ENCODE measurements at regions not wholly inside any gene's neighbourhood (a gene's known extent, or its start where the extent isn't known, plus 50 kb on each side); places are given as distances from the start of the nearest gene placed in this dataset.
"Not testable (repeated sequence)": the region's sequence is repeated elsewhere in the genome, so short reads cannot be mapped to it uniquely, and the experiment has no call there.

DNA sequence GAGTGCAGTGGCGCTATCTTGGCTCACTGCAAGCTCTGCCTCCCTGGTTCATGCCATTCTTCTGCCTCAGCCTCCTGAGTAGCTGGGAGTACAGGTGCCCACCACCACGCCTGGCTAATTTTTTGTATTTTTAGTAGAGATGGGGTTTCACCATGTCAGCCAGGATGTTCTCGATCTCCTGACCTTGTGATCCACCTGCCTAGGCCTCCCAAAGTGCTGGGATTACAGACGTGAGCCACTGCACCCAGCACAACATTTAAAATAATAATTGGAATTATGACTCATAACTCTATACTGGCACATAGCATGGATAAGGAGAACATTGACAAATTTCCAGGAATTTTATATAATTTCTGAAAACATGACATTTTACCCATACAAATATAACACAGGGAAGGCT lies 54.2 kb downstream of the DBET start:
- not testable (repeated sequence) for H3K9me3 Mint-ChIP-seq; H3K4me3 Mint-ChIP-seq; H3K36me3 Mint-ChIP-seq; H3K4me1 ChIP-seq (ENCODE audit: control insufficient read depth, insufficient read depth, low read length, poor library complexity, severe bottlenecking); H3K27ac Mint-ChIP-seq; H3K27me3 Mint-ChIP-seq; ATAC-seq (ENCODE audit: low read depth in 2 of 2); DNase-seq; H3K9me3 ChIP-seq (ENCODE audit: control insufficient read depth in 2 of 2, low read length in 2 of 2); H3K4me1 Mint-ChIP-seq; H3K36me3 ChIP-seq (ENCODE audit: control insufficient read depth, insufficient read depth, low read length); H3K27me3 ChIP-seq (ENCODE audit: control insufficient read depth, insufficient read depth, low read length); H3K4me3 ChIP-seq (ENCODE audit: low read depth, low read length); H3K27ac ChIP-seq (ENCODE audit: insufficient read depth, low read length, poor library complexity, severe bottlenecking)

DNA sequence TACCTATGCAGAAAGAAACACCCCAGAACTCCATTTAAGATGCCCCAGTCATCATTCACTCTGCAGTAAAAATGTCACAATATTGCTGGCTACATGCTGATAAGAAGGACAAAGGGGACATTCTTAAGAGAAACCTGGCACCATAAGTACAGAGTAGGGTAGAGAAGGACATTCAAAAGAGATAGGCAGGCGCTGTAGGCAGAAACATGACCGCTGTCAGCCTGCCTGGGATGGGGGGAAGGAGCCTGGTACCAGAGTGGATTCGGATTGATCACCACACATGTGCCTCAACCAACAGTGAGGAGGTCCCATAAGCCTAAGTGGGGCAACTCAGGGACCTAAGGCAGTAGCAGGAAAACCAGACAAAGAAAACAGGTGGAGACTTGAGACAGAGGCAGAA lies 54.1 kb upstream of the DUX4 start:
- H3K27ac Mint-ChIP-seq = not testable (repeated sequence)

DNA sequence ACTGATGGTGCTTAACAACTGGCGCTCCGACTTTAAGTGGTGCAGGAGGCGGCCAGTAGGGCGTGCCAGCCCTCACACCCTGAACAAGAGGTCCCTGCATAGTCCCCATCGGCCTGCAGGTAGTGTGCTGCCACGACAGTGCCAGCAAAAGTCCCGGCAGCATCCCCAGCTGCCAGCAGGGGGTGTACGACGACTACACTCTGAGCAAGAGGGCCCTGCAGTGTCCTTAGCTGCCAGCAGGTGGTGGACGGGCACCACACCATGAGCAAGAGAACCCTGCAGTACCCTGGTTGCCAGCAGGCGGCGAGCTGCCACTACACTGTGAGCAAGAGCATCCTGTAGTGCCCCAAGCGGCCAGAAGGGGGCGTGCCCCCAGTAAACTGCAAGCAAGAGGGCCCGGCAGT lies 53.5 kb upstream of the DUX4 start:
- H3K4me1 ChIP-seq (ENCODE audit: control insufficient read depth, insufficient read depth, low read length, poor library complexity, severe bottlenecking); H3K4me1 Mint-ChIP-seq; H3K27me3 Mint-ChIP-seq; H3K27me3 ChIP-seq (ENCODE audit: control insufficient read depth, insufficient read depth, low read length); DNase-seq; H3K27ac Mint-ChIP-seq; H3K4me3 Mint-ChIP-seq; H3K27ac ChIP-seq (ENCODE audit: insufficient read depth, low read length, poor library complexity, severe bottlenecking); H3K36me3 Mint-ChIP-seq; H3K36me3 ChIP-seq (ENCODE audit: control insufficient read depth, insufficient read depth, low read length); H3K9me3 ChIP-seq (ENCODE audit: control insufficient read depth in 2 of 2, low read length in 2 of 2); H3K9me3 Mint-ChIP-seq; ATAC-seq (ENCODE audit: low read depth in 2 of 2); H3K4me3 ChIP-seq (ENCODE audit: low read depth, low read length): not testable (repeated sequence)

More for the DNA sequence above, 54.1 kb upstream of the DUX4 start:
- not testable (repeated sequence) for ATAC-seq (ENCODE audit: low read depth in 2 of 2); H3K27ac ChIP-seq (ENCODE audit: insufficient read depth, low read length, poor library complexity, severe bottlenecking); H3K4me3 ChIP-seq (ENCODE audit: low read depth, low read length); H3K4me1 Mint-ChIP-seq; H3K36me3 Mint-ChIP-seq; H3K4me3 Mint-ChIP-seq; H3K27me3 ChIP-seq (ENCODE audit: control insufficient read depth, insufficient read depth, low read length); H3K36me3 ChIP-seq (ENCODE audit: control insufficient read depth, insufficient read depth, low read length); DNase-seq; H3K27me3 Mint-ChIP-seq; H3K4me1 ChIP-seq (ENCODE audit: control insufficient read depth, insufficient read depth, low read length, poor library complexity, severe bottlenecking); H3K9me3 Mint-ChIP-seq; H3K9me3 ChIP-seq (ENCODE audit: control insufficient read depth in 2 of 2, low read length in 2 of 2)

DNA sequence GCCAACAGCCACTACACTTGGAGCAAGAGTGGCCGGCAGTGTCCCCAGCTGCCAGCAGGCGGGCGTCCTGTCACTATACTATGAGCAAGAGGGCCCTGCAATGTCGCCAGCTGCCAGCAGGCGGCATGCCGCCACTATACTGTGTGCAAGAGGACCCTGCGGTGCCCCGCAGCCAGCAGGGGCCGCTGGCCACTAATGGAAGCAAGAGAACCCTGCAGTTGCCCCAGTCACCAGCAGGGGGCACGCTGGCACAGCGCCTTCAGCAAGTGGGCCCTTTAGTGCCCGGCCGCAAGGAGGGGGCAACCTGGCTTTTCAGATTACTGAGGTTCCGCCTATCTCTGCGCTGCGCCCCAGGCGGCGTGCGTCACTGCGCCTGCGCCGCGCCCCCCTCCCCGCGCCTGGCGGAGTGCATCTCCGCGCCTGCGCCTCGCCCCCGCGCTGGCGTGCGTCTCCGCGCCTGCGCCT lies 53.0 kb upstream of the DUX4 start:
- not testable (repeated sequence) for H3K27me3 Mint-ChIP-seq; H3K27ac Mint-ChIP-seq; H3K9me3 Mint-ChIP-seq; H3K4me3 ChIP-seq (ENCODE audit: low read depth, low read length); H3K36me3 ChIP-seq (ENCODE audit: control insufficient read depth, insufficient read depth, low read length); H3K4me3 Mint-ChIP-seq; H3K27ac ChIP-seq (ENCODE audit: insufficient read depth, low read length, poor library complexity, severe bottlenecking); H3K27me3 ChIP-seq (ENCODE audit: control insufficient read depth, insufficient read depth, low read length); H3K4me1 ChIP-seq (ENCODE audit: control insufficient read depth, insufficient read depth, low read length, poor library complexity, severe bottlenecking); H3K4me1 Mint-ChIP-seq; ATAC-seq (ENCODE audit: low read depth in 2 of 2); H3K36me3 Mint-ChIP-seq; H3K9me3 ChIP-seq (ENCODE audit: control insufficient read depth in 2 of 2, low read length in 2 of 2)
- peak in 1 of 3 donors; percentile 19 for DNase-seq

DNA sequence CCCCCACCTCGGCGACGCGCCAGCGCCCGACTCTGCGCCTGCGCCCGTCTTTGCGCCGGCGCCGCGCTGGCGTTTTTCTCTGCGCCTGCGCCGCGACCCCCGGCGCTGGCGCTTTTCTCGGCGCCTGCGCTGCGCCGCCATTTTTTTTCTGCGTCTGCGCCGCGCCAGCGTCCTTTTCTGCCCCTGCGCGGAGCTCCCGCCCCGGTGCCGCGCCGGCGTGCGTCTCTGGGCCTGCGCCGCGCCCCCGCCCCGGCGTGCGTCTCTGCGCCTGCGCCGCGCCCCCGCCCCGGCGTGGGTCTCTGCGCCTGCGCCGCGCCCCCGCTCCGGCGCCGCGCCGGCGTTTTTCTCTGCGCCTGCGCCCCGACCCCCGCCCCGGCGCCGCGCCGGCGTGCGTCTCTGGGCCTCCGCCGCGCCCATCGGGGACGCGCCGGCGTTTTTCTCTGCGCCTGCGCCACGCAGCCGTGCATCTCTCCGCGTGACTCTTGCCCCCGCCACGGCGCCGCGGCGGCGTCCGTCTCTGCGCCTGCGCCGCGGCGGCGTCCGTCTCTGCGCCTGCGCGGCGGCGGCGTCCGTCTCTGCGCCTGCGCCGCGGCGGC lies 52.4 kb upstream of the DUX4 start:
- not testable (repeated sequence) for H3K36me3 Mint-ChIP-seq; H3K4me1 ChIP-seq (ENCODE audit: control insufficient read depth, insufficient read depth, low read length, poor library complexity, severe bottlenecking); H3K27ac Mint-ChIP-seq; ATAC-seq (ENCODE audit: low read depth in 2 of 2); H3K9me3 ChIP-seq (ENCODE audit: control insufficient read depth in 2 of 2, low read length in 2 of 2); H3K27ac ChIP-seq (ENCODE audit: insufficient read depth, low read length, poor library complexity, severe bottlenecking); H3K27me3 Mint-ChIP-seq; H3K4me3 ChIP-seq (ENCODE audit: low read depth, low read length); H3K4me1 Mint-ChIP-seq; H3K4me3 Mint-ChIP-seq; H3K9me3 Mint-ChIP-seq; H3K36me3 ChIP-seq (ENCODE audit: control insufficient read depth, insufficient read depth, low read length); DNase-seq; H3K27me3 ChIP-seq (ENCODE audit: control insufficient read depth, insufficient read depth, low read length)

DNA sequence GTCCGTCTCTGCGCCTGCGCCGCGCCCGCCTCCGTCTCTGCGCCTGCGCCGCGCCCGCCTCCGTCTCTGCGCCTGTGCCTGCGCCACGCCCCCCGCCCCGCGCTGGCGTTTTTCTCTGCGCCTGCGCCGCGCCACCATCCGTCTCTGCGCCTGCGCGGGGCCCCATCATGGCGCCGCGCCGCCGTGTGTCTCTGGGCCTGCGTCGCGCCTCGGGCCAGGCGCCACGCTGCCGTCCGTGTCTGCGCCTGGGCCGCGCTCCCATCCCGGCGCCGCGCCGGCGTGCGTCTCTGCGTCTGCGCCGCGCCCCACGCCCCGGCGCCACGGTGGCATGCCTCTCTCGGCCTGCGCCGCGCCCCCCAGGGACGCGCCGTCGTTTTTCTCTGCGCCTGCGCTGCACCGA lies 51.8 kb upstream of the DUX4 start:
- Mint-ChIP-seq H3K4me3 (no peak overlapping the region), H3K4me1 (no peaks in the 10 kb centered on the region), H3K27ac (no peak overlapping the region), H3K36me3 (no peaks in the 10 kb centered on the region), H3K27me3 (no peaks in the 10 kb centered on the region), H3K9me3 (no peaks in the 10 kb centered on the region)
- no peak overlapping the region for H3K4me3 ChIP-seq (ENCODE audit: low read depth, low read length)
- no peak overlapping the region for H3K27ac ChIP-seq (ENCODE audit: insufficient read depth, low read length, poor library complexity, severe bottlenecking)
- H3K27me3 ChIP-seq (ENCODE audit: control insufficient read depth, insufficient read depth, low read length) = no peaks in the 10 kb centered on the region
- DNase-seq (no peak), ATAC-seq (ENCODE audit: low read depth in 2 of 2) (no peak)
- H3K4me1 ChIP-seq (ENCODE audit: control insufficient read depth, insufficient read depth, low read length, poor library complexity, severe bottlenecking) = no peaks in the 10 kb centered on the region
- H3K36me3 ChIP-seq (ENCODE audit: control insufficient read depth, insufficient read depth, low read length) = no peaks in the 10 kb centered on the region
- no peaks in the 10 kb centered on the region for H3K9me3 ChIP-seq (ENCODE audit: control insufficient read depth in 2 of 2, low read length in 2 of 2)

DNA sequence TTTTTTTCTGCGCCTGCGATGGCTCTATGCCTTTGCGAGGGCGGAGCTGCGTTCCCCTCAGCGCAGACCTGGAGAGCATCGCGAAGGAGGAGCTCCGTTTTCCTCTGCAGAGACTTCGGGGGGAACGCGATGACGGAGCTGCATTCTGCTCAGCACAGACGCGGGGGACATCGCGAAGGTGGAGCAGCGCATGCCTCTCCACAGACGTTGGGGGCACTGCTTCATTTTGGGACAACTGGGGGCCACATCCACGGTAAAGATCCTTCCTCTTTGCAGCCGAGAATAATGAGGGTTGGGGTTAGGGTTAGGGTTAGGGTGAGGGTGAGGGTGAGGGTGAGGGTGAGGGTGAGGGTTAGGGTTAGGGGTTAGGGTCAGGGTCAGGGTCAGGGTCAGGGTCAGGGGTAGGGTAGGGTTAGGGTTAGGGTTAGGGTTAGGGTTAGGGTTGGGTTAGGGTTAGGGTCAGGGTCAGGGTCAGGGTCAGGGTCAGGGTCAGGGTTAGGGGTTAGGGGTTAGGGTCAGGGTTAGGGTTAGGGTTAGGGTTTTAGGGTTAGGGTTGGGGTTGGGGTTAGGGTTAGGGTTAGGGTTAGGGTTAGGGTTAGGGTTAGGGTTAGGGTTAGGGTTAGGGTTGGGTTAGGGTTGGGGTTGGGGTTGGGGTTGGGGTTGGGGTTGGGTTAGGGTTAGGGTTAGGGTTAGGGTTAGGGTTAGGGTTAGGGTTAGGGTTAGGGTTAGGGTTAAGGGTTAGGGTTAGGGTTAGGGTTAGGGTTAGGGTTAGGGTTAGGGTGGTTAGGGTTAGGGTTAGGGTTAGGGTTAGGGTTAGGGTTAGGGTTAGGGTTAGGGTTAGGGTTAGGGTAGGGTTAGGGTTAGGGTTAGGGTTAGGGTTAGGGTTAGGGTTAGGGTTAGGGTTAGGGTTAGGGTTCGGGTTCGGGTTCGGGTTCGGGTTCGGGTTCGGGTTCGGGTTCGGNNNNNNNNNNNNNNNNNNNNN lies 51.1 kb upstream of the DUX4 start:
- DNase-seq = peak; percentile 16 to 45 (median 35)
- H3K27me3 Mint-ChIP-seq; H3K4me1 ChIP-seq (ENCODE audit: control insufficient read depth, insufficient read depth, low read length, poor library complexity, severe bottlenecking); H3K36me3 Mint-ChIP-seq; H3K4me1 Mint-ChIP-seq; H3K9me3 ChIP-seq (ENCODE audit: control insufficient read depth in 2 of 2, low read length in 2 of 2); H3K36me3 ChIP-seq (ENCODE audit: control insufficient read depth, insufficient read depth, low read length); H3K9me3 Mint-ChIP-seq; H3K27ac ChIP-seq (ENCODE audit: insufficient read depth, low read length, poor library complexity, severe bottlenecking); H3K4me3 ChIP-seq (ENCODE audit: low read depth, low read length); H3K27me3 ChIP-seq (ENCODE audit: control insufficient read depth, insufficient read depth, low read length); H3K4me3 Mint-ChIP-seq; H3K27ac Mint-ChIP-seq; ATAC-seq (ENCODE audit: low read depth in 2 of 2): not testable (repeated sequence)
